Hematopoietic multipotent progenitor cell (in vitro differentiated cells): ENCODE measurements at regions not wholly inside any gene's neighbourhood (a gene's known extent, or its start where the extent isn't known, plus 50 kb on each side); places are given as distances from the start of the nearest gene placed in this dataset.
"Not testable (repeated sequence)": the region's sequence is repeated elsewhere in the genome, so short reads cannot be mapped to it uniquely, and the experiment has no call there.

Source experiments
- DNase-seq, 3 donors: peaks; one replicate each; pipeline ENCODE4 v3.0.0-alpha.2; 2011 to 2015; ENCODE audit warnings: low read depth in 2 of 3, low spot score in 2 of 3

- DNase-seq: no peak
Measured at GRCh38 chr21:35484851-35485250, 435.7 kb upstream of the RUNX1 start.

- DNase-seq: no peak
Measured at GRCh38 chr21:35484032-35484431, 434.9 kb upstream of the RUNX1 start.

GRCh38 chr21:35482933-35483662 is 434.0 kb upstream of the RUNX1 start:
- no peak for DNase-seq

- DNase-seq: no peak
Measured at GRCh38 chr21:35482096-35482495, 433.0 kb upstream of the RUNX1 start.

GRCh38 chr21:35481005-35481404 is 431.9 kb upstream of the RUNX1 start:
- no peak for DNase-seq

- DNase-seq: no peak
Measured at GRCh38 chr21:35479529-35479928, 430.4 kb upstream of the RUNX1 start.

DNA sequence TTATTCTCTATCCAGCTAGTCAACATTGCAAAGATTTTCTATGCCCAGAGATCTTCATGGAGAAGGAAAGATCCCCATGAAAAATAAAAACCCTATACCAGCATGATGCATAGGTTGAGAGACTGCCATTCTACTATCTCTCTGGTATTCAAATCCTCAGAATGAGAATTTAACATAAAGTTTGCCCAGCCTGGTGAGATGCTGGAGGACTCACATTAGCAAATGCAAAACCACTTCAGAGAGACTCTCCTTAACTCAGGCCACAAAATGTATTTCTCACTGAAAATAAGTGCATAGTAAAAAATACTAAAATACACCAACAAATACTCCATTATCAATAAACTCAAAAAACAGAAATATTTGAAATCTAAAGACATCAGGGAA is 430.0 kb upstream of the RUNX1 start:
- no peak for DNase-seq

DNA sequence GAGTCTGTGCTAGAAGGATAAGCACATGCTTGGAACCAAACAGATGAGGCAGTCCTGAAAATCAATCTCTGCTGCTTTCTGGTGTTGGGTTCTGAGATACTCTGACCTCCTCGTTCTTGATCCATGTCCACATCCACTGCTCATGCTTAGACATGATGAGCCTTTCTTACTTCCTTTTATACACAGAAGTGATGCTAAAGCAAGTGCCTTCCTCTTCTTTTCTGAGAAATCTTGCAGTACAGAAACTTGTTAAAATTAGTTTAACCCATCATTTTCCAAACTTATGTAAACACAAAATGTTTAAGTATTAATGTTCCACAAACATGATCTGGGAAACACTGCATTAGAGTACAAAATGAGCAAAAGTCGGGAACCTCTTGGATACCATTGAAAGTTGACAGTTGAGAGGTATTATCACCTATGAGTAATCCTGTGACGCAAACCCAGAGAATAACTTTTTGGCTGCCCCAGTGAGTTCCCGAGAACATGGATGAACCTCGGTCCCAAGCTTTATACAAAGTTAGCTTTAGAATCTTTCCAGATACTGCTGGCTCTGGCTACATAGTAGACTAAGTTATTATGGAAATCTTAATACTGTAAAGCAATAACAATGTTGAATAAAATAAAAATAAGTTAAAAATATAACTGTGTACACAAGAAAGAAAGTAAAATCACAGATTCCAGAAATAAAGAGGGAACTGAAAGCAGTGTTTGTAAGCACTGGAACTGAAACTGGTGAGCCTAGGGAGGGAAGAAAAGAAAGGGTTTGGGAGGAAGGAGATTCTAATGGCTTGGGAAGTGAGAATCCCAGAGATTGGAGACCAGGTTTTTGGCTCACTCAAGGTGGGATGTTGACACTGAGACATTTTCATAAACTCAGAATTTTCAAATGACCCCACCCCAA is 429.3 kb upstream of the RUNX1 start:
- DNase-seq: no peak

DNA sequence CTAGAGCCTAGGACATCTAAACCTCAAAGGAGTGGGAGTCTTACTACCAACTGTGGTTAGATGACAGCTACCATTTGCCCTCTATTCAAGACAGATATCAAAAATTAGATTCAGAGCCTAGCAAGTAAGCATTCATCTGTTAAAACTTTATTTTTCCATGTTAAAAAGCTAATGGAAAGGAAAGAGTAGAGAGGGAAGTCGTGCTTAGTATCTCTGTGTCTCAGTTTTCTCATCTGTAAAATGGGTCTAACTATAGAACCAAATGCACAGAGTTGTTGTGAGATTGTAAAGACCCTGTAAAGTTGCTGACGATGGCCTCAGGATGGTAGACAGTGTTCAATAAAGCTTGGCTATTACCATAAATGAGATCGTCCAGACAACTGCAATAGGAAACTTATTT is 428.5 kb upstream of the RUNX1 start:
- DNase-seq: no peak

- DNase-seq: no peak
Measured at GRCh38 chr21:35476621-35477395, 427.7 kb upstream of the RUNX1 start.

GRCh38 chr21:35475762-35476161 is 426.7 kb upstream of the RUNX1 start:
- peak in 2 of 3 donors; percentile 45 to 55 for DNase-seq

DNA sequence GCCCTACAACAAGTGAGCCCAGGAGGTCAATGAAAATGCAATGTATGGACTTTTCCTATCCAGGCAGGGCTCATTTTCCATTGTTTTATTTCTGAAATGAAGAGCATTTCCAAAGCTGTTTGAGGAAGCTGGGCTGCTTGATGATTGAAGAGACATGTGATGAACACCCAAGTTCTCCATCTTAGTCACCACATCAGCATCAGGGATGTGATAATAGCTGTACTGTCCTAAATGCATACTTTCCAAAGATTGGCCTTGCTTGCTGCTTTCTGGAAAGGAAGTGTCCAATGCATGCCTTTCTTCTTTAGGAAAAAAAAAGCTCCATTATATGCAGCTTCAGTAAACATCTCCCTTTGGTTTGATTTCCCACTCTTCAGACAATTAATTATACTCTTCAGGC is 425.9 kb upstream of the RUNX1 start:
- DNase-seq: peak in 1 of 3 donors; percentile 16

DNA sequence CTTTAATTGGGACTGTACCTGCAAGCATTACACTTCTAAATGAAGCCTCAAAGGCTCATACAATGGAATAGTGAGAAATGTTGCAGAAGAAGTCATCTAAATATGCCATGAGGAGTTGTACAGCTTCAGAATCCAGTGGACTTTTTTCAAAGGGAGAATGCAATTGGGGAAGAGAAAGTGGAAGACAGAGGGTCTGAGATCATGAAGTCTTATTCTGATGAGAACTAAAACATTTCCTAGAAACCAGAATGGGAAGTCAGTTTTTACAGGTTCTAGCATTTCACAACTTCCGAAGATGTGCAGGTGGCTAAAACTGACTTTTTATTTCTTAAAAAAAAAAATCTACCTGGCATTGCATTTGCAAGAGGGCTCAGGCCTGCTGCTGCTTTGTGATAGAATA is 424.4 kb upstream of the RUNX1 start:
- peak in 1 of 3 donors; percentile 16 for DNase-seq

DNA sequence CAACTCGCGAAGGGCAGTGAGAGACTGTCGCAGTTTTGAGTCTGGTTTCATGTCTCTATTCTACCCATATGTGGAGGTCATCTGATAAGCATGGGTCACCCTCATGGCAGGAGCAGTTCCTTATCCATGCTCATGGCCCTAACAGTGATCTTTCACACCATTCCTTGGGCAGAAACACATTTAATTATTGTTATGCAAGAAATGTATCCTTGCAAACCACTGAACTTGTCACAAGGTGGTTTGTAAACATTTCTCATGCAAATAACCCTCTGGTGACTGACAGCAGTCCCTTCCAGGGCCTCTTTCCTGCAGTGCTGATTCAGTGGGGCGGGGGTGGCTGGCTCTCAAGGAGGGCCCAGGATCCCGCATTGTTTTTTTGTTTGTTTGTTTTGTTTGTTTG is 421.4 kb upstream of the RUNX1 start:
- no peak for DNase-seq

DNA sequence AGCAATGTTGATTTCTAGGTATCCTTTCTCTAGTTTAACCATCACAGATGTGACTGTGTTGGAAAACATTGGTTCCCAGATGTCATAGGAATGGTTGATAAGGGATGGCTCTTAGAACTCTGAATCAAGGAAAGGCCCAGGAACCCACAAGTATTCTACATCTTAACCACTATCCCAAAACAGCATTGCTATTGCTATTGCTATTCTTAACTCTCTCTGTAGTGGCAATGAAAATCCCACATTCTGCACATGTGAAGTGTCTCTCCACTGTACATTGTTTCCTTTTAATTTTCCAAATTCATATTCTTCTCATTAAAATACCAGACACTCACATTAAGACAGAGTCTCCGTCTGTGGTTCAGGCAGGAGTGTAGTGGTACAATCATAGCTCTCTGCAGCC is 420.4 kb upstream of the RUNX1 start:
- no peak for DNase-seq

DNA sequence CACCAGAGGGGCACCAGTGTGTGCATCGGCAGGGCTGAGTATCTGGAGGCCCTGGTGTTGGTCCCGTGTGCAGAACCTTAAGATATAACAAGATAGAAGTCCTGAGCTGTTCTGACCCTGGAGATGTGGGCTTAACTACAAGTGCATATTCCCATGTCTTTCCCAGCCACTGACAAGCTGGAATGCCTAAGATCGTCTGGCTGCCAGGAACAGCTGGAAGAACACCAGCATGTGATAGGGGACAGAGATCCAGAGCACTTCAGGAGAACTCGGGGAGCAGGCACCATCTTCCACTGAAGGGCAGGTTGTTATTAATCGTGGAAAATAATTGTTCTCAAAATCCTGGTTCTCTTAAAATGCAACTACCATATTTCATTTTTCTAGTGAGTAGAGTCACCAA is 419.9 kb upstream of the RUNX1 start:
- no peak for DNase-seq

DNA sequence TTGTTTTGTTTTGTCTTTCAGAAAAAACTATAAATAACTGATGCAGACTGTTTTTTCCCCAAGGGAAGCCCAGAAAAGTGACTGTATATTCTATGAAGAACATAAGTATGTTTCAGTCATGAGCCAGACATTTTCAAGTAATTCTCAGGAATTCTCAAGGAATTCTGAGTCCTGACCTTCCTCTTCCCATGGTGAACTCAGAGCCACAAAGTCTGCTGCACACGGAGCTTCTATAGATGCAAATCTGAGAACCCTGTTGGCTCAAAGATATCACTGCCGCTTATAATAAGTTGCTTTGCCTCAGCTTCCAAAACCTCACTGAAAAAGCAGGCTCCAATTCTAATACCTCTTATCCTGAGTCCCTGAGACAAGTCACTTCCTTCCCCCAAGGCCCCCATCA is 418.5 kb upstream of the RUNX1 start:
- no peak for DNase-seq

DNA sequence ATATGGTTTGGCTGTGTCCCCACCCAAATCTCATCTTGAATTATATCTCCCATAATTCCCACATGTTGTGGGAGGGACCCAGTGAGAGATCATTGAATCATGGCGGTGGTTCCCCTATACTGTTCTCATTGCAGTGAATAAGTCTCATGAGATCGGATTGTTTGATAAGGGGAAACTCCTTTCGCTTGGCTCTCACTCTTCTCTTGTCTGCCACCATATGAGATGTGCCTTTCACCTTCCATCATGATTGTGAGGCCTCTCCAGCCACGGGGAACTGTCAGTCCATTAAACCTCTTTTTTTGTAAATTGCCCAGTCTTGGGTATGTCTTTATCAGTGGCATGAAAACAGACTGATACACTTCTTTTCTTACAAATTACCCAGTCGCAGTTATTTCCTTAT is 417.6 kb upstream of the RUNX1 start:
- not testable (repeated sequence) for DNase-seq

GRCh38 chr21:35465741-35466140 is 416.6 kb upstream of the RUNX1 start:
- DNase-seq: no peak

GRCh38 chr21:35461700-35462099 is 412.6 kb upstream of the RUNX1 start:
- peak in 1 of 3 donors; percentile 22 for DNase-seq

DNA sequence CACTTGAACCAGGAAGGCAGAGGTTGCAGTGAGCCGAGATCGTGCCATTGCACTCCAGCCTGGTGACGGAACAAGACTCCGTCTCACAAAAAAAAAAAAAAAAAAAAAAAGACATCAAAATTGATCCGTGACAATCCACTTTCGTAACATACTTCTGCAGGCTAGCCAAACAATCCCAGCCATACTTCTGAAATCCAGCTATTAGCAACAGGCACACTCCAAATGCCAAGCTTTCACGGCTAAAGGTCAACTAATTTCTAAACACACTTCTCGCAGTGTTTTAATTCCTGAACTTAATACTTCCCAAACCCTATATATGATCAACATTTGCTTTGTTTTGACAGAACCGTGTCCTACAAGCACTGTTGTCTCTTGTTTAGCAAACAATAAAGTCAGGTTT is 411.3 kb upstream of the RUNX1 start:
- no peak for DNase-seq
